NCI-H2081 (cell line): ENCODE measurements at regions not wholly inside any gene's neighbourhood (a gene's known extent, or its start where the extent isn't known, plus 50 kb on each side); places are given as distances from the start of the nearest gene placed in this dataset.

ENCODE experiments used
- DNase-seq, 2 experiments: peaks; one replicate each; lab custom pipeline; 2025; lab: John Stamatoyannopoulos, UW

DNA sequence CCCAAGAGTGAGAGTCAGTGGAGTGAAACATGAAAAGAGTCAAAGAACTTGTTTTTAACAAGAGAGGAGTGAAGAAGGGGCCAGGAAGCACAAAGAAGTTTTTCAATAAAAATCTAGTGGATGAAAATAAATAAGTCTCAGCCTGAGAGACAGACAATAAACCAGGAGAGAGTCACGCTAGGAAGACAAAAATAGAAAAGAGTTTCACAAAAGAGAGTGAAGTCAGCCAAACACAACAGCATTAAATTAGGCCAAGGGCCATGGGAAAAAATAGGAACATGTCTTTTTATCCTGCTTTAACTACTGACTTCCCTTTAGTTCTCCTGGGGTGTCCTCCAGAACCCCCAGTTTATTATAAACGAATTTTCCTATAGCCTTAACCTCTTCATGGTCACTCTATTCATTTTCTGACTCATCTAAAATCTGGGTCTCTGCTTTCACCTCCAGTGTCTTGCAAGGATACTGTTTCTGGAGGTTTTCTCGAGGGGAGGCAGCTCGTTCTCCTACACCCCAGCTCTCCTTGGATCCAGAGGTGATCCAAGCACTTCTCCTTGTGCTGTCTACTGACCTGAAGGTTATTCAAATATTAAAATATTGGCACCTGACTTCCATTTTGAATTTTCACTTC lies 571.5 kb upstream of the PPP2R3A start:
- no peak for DNase-seq

- DNase-seq = peak in 1 of 2 experiments; percentile 40
These were observed 553.1 kb upstream of the PPP2R3A start for GRCh38 chr3:135412475-135412874.

DNA sequence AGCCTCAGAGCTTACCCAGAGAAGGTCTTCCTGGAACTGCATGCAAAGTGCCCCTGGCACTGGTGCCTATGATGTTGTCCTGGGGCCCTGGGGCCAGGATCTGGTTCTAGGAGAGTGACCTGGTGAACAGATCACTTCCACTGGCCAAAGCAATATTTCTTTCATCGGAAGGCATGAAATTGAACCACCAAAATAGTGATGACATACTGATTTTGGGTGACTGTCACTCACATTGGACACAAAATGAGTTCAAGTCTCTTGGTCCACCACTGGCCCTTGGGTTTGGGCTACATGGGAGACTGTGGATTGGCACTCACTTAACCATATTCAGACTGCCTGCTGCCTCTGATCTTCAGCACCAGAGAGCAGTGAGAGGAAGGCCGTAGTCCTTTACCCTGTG lies 549.3 kb upstream of the PPP2R3A start:
- DNase-seq = no peak

DNA sequence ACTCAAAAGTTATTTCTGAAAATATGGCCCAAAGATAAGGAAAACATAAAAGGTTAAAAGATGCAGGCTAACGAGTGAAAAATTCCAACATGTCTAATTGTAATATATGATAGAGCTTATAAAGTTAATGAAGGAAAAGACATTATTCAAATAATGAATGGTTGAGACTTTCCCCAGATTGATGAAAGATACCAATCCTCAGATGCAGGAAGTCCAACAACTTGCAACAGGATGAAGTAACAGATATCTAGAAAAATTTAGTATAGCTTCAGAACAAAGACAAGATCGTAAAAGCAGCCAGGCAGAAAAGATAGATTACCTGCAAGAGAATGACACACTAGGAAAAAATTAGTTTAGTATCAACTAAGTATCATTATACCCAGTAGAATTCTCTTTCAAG lies 546.4 kb upstream of the PPP2R3A start:
- DNase-seq = no peak

DNA sequence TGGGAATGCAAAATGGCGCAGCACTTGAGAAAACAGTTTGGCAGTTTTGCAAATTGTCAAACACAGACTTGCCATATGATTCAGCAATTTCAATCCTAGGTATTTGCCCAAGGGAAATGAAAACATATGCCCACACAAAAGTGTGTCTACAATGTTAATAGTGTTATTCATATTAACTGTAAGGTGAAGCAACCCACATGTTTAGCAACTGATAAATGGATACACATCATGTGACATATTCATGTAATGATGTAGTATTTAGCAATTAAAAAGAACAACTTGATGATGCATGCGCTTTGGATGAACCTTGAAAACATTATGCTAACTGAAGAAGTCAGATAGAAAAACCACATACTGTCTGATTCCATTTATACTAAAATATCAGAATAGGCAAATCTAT lies 539.0 kb upstream of the PPP2R3A start:
- no peak for DNase-seq

DNA sequence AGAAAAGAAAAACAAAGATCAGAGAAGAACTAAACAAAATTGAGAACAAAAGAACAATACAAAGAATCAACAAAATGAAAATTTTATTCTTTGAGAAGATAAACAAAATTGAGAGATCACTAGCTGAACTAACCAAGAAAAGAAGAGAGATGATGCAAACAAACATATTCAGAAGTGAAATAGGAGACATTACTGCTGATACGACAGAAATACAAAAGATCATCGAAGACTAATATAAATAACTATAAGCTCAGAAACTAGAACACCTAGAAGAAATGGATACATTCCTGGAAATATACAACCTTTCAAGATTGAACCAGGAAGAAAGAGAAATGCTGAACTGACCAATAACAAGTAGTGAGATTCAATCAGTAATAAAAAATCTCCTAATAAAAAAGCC lies 533.1 kb upstream of the PPP2R3A start:
- DNase-seq = no peak

DNA sequence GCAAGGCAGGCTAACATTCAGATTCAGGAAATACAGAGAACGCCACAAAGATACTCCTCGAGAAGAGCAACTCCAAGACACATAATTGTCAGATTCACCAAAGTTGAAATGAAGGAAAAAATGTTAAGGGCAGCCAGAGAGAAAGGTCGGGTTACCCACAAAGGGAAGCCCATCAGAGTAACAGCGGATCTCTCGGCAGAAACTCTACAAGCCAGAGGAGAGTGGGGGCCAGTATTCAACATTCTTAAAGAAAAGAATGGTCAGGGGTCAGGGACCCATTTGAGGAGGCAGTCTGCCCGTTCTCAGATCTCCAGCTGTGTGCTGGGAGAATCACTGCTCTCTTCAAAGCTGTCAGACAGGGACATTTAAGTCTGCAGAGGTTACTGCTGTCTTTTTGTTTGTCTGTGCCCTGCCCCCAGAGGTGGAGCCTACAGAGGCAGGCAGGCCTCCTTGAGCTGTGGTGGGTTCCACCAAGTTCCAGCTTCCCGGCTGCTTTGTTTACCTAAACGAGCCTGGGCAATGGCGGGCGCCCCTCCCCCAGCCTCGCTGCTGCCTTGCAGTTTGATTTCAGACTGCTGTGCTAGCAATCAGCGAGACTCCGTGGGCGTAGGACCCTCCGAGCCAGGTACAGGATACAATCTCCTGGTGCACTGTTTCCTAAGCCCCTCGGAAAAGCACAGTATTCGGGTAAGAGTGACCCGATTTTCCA lies 526.5 kb upstream of the PPP2R3A start:
- DNase-seq = peak in 1 of 2 experiments; percentile 9

DNA sequence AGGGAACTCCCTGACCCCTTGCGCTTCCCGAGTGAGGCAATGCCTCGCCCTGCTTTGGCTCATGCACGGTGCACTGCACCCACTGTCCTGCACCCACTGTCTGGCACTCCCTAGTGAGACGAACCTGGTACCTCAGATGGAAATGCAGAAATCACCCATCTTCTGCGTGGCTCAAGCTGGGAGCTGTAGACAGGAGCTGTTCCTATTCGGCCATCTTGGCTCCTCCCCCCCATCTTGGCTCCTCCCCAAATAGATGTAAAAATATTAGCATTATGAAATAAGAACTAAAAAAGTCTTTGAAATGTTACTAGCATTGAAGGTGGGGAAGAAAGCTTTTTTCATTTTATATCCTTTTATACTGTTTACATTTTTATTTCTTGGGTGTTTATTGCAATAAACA lies 525.9 kb upstream of the PPP2R3A start:
- peak; percentile 10 to 19 for DNase-seq

DNA sequence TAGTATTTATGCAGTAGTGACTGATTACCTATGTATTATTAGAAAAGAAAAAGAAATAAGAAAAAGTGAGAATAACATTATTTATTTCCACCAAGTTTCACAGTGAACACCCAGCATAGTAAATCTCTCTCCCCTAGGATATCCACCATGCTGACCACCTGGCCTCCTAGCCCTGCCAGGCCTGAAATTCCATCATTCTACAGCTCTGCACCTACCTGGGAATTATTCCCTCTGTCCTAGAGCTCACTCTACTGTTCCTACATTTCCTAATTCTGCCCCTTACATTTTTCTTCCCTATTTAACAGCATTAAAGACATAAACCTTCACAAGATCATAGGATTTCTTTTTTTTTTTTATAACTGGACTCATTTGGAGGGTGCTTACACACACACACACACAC lies 525.3 kb upstream of the PPP2R3A start:
- no peak for DNase-seq

DNA sequence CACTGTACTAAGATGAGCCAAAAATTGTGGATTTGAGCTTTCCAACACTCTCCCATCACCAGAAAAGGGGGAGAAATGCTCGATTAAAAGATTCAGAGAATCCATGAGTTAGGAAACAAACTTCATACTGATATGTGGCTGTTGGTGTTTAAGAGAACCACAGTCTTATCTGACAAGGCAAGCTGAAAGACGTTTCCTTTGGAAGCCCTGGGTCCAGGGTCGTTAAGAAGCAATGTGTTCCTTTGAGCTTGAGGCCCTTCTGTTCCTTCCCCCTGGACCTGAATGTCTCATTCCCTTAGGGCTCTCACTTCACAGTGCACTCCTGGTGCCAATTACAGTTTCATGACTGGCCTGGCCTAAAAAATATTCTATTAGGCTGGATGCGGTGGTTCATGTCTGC lies 524.8 kb upstream of the PPP2R3A start:
- DNase-seq = no peak

DNA sequence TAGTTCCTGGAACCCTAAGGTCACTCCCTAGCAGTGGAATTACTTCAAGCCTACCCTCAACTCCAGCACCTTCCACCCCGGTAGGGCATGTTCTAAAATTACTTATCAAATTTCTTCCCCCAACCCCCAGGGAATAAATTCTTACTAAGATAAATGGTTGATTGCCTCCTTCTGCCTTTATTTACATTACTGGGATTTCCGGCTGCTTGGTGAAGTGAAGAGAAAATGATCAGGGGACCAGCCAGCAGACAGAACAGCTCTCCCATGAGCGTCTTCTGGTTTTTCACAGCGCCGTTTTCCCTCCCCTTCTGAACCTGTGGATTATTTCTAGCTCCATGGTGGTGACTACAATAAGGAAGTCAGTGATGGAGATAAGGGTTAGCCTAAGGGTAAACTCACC lies 521.5 kb upstream of the PPP2R3A start:
- no peak for DNase-seq

DNA sequence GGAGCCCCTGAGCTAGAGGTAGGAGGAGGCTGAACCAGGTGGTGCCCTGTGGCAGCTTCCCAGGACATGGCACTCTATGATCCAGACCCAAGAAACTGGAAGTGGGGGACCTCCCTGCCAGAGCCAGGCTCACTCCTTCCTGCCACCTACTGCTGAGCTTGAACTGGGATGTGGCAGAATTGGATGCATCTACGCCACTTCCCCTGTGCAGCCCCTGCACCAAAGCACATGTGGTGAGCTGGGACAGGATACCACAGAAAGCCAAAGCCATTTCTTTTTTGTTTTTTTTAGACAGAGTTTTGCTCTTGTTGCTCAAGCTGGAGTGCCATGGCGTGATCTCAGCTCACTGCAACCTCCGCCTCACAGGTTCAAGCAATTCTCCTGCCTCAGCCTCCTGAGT lies 518.0 kb upstream of the PPP2R3A start:
- DNase-seq = no peak

- DNase-seq = no peak
These were observed 517.0 kb upstream of the PPP2R3A start for GRCh38 chr3:135448520-135448919.

DNA sequence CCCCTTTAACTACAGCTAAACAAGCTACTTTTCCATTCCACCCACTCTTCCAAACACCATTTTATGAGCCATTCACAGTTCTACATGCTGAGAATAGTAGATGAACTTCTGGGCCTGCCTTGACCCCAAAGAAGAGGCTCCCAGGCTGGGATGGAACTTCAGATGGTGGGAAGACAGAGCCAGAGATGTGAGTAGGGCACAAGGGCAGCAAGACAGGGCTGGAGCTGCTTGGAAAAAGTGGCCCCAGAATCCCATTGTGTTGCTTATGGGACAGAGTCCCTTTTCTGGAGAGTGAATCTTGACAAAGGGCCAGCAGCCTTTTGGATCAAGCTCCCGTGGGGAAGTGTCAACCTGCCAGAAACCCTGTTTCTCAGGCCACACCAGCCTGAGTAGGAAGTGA lies 516.5 kb upstream of the PPP2R3A start:
- no peak for DNase-seq

DNA sequence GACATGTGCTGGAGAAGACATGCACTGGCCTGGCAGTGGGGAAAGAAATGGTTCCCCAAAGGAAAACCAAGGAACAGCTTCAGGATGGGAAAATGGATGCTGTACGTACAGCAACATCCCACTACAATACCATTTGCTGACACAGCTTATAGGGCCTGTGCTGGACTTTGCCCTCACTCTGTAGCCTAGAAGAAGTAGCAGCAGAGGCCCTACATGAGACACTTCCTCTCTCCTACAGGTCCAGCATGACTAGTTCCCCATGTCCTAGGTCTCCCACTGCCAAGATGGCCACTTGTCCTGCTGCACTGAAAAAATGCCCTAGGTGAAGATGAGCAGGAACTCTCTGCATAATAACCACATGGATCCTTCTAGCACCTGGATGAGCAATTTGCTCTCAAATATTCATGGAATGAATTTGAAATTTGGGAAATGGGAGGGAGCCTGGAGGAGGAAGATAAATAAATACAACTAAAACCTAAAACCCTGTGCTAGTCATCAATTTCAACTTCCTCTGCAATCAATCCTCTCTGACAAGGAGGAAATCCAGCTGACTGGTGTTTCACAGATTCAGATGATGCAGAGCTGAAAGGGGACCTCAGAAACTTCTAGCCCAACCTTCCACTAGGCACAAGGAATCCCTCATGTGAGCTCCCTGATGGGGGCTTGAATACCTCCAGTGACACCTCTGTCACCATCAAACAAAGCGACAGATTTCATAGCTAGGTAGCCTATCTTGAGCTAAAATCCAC lies 514.3 kb upstream of the PPP2R3A start:
- DNase-seq = no peak

GRCh38 chr3:135452881-135453280 lies 512.6 kb upstream of the PPP2R3A start:
- DNase-seq = no peak

GRCh38 chr3:135453326-135453725 lies 512.2 kb upstream of the PPP2R3A start:
- no peak for DNase-seq

GRCh38 chr3:135454890-135455289 lies 510.6 kb upstream of the PPP2R3A start:
- no peak for DNase-seq

GRCh38 chr3:135456108-135456790 lies 509.3 kb upstream of the PPP2R3A start:
- DNase-seq = peak; percentile 54 to 68

DNA sequence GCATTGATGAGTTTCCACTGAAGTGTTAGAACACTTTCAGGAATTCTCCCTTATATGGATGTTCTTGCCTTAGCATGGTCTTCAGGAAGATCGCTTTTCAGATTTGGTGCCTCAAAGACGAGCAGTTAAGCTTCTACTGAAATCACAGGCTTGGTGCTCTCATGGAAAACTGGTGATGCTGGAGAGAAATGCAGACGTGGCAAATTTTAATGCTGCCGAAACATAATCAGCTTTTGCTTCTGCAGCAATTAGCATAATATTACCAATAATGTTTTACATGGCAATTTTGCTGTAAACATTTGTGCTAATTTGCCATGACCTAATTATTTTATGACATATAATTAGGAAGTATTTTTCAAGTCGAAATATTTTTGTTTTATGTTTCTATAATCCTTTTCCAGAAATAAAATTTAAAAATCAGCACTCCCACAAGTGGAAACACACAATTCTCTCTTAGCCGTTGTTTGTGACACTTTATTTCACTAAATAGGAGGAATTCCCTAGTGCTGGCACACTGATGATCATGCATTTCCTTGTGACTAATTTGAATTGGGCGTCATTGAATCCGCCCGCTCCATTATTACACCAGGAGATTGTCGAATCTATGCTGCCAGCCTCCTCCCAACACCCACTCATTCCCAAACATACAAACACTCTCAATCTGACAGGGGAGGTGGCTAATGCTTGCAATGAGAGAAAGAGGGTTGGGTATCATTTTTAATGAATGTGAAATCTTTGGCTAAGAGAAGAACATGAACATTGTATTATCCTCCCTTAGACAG lies 506.8 kb upstream of the PPP2R3A start:
- DNase-seq = no peak

GRCh38 chr3:135460273-135460672 lies 505.3 kb upstream of the PPP2R3A start:
- no peak for DNase-seq

DNA sequence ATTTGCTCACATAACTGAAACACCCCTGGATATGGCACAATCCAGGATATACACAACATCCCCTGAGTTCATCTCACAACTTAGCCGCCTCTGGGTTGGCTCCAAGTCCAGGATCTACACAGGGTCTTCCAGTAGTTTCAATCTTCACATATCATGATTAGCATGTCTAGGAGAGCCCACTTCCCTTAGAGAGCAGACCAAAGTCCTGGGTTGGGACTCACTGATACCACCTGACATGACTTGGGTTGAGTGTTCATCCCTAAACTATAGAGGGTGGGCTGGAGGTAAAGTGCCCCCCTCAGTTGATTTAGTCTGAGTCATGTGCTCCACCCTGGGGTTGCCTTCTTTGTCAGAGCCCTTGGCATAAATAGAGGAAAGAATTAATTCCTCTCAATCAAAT lies 493.6 kb upstream of the PPP2R3A start:
- no peak for DNase-seq
